Sigmoid colon (tissue), 6 donors: ENCODE measurements at regions not wholly inside any gene's neighbourhood (a gene's known extent, or its start where the extent isn't known, plus 50 kb on each side); places are given as distances from the start of the nearest gene placed in this dataset.

Experiments
- DNase-seq: peaks from one replicate; pipeline ENCODE4 v3.0.0-alpha.2; 2019
- H3K27ac ChIP-seq, 4 donors: fragments of 200-600 bp; sonication (generic); one replicate each; pipeline ENCODE4 v1.5.1; 2016 to 2019; ENCODE audit warnings: mild to moderate bottlenecking in 1 of 4
- H3K27me3 ChIP-seq, 3 donors: fragments of 200-600 bp; sonication (generic); one replicate each; pipeline ENCODE4 v1.5.1; 2019; ENCODE audit warnings: mild to moderate bottlenecking in 1 of 3
- H3K36me3 ChIP-seq, 4 donors: fragments of 200-600 bp; sonication (generic); one replicate each; pipeline ENCODE4 v1.5.1; 2016 to 2019
- H3K4me1 ChIP-seq, 4 donors: fragments of 200-600 bp; sonication (generic); one replicate each; pipeline ENCODE4 v1.5.1; 2017 to 2019
- H3K4me3 ChIP-seq, 4 donors: fragments of 200-600 bp; sonication (generic); one replicate each; pipeline ENCODE4 v1.5.1; 2017 to 2019; ENCODE audit warnings: mild to moderate bottlenecking in 2 of 4, moderate library complexity in 1 of 4
- H3K9me3 ChIP-seq, 4 donors: fragments of 200-600 bp in 3 of 4; sonication (generic) in 3 of 4; one replicate each; pipeline versions ENCODE4 v1.5.1 to v1.6.1; 2013 to 2019
- EP300 ChIP-seq, 4 donors: sonication (generic); formaldehyde crosslinking; IDR thresholded peaks; one replicate each; pipeline ENCODE4 v1.6.1; 2017; ENCODE audit warnings: antibody characterized with exemption in 4 of 4
- POLR2A ChIP-seq, 2 donors: fragments of 450-650 bp; IDR thresholded peaks; one replicate each; pipeline ENCODE4 v1.6.1; 2016; ENCODE audit warnings: antibody characterized with exemption in 2 of 2, mild to moderate bottlenecking in 2 of 2, moderate library complexity in 2 of 2
- POLR2AphosphoS5 ChIP-seq, 4 donors: sonication (generic); formaldehyde crosslinking; IDR thresholded peaks; one replicate each; pipeline ENCODE4 v1.6.1; 2017; ENCODE audit warnings: antibody characterized with exemption in 4 of 4
- WGBS, 2 donors: extraction: QIAGEN DNeasy Blood & Tissue Kit; methylation state at CpG; one replicate each; pipeline ENCODE4 v1.1.7; 2013; 5-methylcytosine and 5-hydroxymethylcytosine counted together
- intact Hi-C: fragments of 100-400 bp; cut with DNase I; formaldehyde crosslinking; loops from one replicate; pipeline ENCODE4 v1.15.1; 2023
- TF ChIP-seq, protein P1 (sequence below), 4 experiments: fragments of 450-650 bp in 3 of 4; fragments of 200-600 bp in 1 of 4; IDR thresholded peaks; one replicate each; pipeline ENCODE4 v1.5.1; 2016 to 2019; ENCODE audit warnings: antibody characterized with exemption in 4 of 4, mild to moderate bottlenecking in 3 of 4, moderate library complexity in 2 of 4
- donor health status: healthy with polysubstance abuse.
- donor health status: healthy.

DNA sequence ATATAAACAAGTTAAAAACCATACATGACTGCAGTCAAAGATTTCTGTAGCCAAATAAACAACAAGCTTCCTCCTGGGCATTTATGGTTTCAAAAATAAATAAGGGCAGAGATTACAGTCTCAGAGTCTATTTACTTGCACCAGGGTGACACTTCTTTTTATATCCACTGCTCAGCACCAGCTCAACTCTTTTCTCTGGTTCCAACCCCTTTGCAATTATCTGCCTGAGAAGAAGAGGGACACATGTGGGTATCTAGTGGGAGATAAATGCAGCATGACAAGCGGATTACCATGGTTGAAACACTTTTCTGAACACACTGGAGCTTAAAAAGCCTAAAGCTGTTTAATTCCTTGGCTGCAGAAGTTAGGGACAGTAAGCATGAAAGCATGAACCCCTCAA, 311.5 kb downstream of the CNTN3 start:
- no peak overlapping the region for H3K27ac ChIP-seq
- no peaks in the 10 kb centered on the region for H3K4me1 ChIP-seq
- TF ChIP-seq POLR2AphosphoS5 (IDR thresholded peaks at IDR 0.05) (no peak), EP300 (IDR thresholded peaks at IDR 0.05) (no peak), POLR2A (IDR thresholded peaks at IDR 0.05) (no peak)
- TF ChIP-seq, protein P1, sequence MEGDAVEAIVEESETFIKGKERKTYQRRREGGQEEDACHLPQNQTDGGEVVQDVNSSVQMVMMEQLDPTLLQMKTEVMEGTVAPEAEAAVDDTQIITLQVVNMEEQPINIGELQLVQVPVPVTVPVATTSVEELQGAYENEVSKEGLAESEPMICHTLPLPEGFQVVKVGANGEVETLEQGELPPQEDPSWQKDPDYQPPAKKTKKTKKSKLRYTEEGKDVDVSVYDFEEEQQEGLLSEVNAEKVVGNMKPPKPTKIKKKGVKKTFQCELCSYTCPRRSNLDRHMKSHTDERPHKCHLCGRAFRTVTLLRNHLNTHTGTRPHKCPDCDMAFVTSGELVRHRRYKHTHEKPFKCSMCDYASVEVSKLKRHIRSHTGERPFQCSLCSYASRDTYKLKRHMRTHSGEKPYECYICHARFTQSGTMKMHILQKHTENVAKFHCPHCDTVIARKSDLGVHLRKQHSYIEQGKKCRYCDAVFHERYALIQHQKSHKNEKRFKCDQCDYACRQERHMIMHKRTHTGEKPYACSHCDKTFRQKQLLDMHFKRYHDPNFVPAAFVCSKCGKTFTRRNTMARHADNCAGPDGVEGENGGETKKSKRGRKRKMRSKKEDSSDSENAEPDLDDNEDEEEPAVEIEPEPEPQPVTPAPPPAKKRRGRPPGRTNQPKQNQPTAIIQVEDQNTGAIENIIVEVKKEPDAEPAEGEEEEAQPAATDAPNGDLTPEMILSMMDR (IDR thresholded peaks at IDR 0.05), result no peak
- H3K4me3 ChIP-seq, result no peak overlapping the region
- no peaks in the 10 kb centered on the region for H3K36me3 ChIP-seq
- WGBS, 2 donors, result 31 to 64% methylated on average over 1 of the region's 1 CpG
- intact Hi-C loops, result no loop called here
- no peak for DNase-seq
- no peaks in the 10 kb centered on the region for H3K9me3 ChIP-seq
- no peaks in the 10 kb centered on the region for H3K27me3 ChIP-seq

DNA sequence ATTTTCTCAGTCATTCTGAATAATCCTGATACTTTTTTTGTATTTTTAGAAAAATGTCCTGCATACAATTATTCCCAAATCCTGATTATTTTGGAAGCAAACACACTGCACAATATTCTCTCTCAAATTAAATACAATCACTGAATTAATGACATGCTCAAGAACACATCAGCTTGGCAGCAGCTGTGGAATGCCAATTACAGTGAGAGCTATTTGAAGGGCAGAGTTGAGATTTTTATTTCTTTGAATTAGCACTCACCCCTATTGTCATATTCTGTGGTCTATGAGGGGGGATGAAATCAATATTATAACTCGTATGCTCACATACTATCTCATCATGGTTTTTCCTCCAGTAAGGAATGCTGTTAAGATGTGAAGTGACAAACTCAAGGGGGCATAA, 312.2 kb downstream of the CNTN3 start:
- H3K36me3 ChIP-seq, result no peaks in the 10 kb centered on the region
- intact Hi-C loops, result no loop called here
- no peaks in the 10 kb centered on the region for H3K9me3 ChIP-seq
- TF ChIP-seq EP300 (IDR thresholded peaks at IDR 0.05) (no peak), POLR2A (IDR thresholded peaks at IDR 0.05) (no peak), POLR2AphosphoS5 (IDR thresholded peaks at IDR 0.05) (no peak)
- TF ChIP-seq, protein P1 (IDR thresholded peaks at IDR 0.05), result no peak
- H3K4me1 ChIP-seq, result no peaks in the 10 kb centered on the region
- no peak overlapping the region for H3K4me3 ChIP-seq
- DNase-seq, result no peak
- 25 to 66% methylated on average over 1 of the region's 1 CpG for WGBS, 2 donors
- H3K27me3 ChIP-seq, result no peaks in the 10 kb centered on the region
- no peak overlapping the region for H3K27ac ChIP-seq

DNA sequence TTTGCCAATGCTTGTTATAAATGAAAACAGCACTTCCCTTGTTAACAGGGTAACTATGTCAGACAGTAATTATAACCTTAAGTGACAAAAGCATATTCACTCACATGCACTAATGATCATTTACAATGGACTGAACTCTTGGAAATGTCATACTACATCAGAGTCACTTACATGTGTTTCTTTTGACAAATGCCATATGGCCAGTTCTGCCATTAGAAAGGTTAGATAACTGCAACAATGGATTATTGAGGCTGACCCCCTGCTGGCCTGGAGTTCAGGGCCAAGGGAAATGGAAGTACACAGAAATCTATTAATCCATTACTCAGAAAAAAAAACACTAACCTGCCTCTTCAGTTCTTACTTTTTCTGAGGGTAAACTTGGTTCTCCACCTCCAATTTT, 313.4 kb downstream of the CNTN3 start:
- intact Hi-C loops, result no loop called here
- no peaks in the 10 kb centered on the region for H3K36me3 ChIP-seq
- no peak for DNase-seq
- H3K27ac ChIP-seq, result no peak overlapping the region
- no peaks in the 10 kb centered on the region for H3K4me1 ChIP-seq
- no peak overlapping the region for H3K4me3 ChIP-seq
- TF ChIP-seq EP300 (IDR thresholded peaks at IDR 0.05), result no peak
- TF ChIP-seq POLR2A (IDR thresholded peaks at IDR 0.05), result no peak
- TF ChIP-seq POLR2AphosphoS5 (IDR thresholded peaks at IDR 0.05), result no peak
- TF ChIP-seq, protein P1 (IDR thresholded peaks at IDR 0.05), result no peak
- H3K9me3 ChIP-seq, result no peaks in the 10 kb centered on the region
- H3K27me3 ChIP-seq, result no peaks in the 10 kb centered on the region

DNA sequence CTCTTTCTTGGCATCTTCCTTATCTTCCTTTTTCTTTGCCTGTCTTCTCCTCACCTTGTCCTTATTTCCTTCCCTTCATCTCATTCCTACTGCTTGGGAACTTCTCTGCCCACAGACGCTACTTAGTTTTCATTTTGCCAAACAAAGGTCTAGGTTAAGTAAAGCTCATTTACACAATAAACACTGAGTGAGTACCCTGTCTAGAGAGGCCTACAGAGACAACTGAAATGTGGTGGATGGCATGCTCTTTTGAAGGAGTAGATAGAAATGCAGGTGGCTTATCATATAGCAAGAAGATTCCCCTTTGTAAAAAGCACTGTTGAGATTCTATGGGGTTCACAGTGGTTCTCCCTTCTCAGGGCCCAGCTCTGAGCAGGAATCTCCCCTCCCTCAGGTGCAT, 319.0 kb downstream of the CNTN3 start:
- intact Hi-C loops, result no loop called here
- 89 to 93% methylated on average over 1 of the region's 1 CpG for WGBS, 2 donors
- TF ChIP-seq POLR2A (IDR thresholded peaks at IDR 0.05) (no peak), POLR2AphosphoS5 (IDR thresholded peaks at IDR 0.05) (no peak), EP300 (IDR thresholded peaks at IDR 0.05) (no peak)
- TF ChIP-seq, protein P1 (IDR thresholded peaks at IDR 0.05), result no peak
- DNase-seq, result no peak
- no peak overlapping the region for H3K27ac ChIP-seq
- H3K4me3 ChIP-seq, result no peak overlapping the region
- no peaks in the 10 kb centered on the region for H3K9me3 ChIP-seq
- no peaks in the 10 kb centered on the region for H3K36me3 ChIP-seq
- no peaks in the 10 kb centered on the region for H3K4me1 ChIP-seq
- no peaks in the 10 kb centered on the region for H3K27me3 ChIP-seq

DNA sequence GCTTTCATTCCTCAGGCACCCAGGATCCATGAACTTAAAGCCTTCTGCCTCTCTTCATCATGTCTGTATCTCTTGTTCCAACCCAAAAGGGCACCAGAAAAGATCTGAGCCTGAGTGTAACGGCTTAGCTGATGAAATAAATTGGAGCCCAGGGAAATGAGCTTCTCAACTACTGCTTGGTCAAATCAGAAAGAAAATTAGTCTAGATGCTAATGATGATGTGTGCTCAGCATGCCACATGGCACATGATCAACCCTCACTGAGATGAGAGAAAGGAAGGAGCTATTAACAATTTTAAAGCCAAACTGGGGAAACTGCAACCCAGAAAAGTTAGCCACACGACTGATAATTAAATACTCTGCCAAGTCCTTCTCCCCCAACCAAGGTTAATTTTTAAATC, 325.7 kb downstream of the CNTN3 start:
- intact Hi-C loops, result no loop called here
- Histone ChIP-seq H3K4me1 (no peaks in the 10 kb centered on the region), H3K4me3 (no peak overlapping the region), H3K36me3 (no peaks in the 10 kb centered on the region), H3K27me3 (no peaks in the 10 kb centered on the region), H3K27ac (no peak overlapping the region), H3K9me3 (no peaks in the 10 kb centered on the region)
- TF ChIP-seq, protein P1 (IDR thresholded peaks at IDR 0.05), result no peak
- TF ChIP-seq POLR2AphosphoS5 (IDR thresholded peaks at IDR 0.05) (no peak), EP300 (IDR thresholded peaks at IDR 0.05) (no peak), POLR2A (IDR thresholded peaks at IDR 0.05) (no peak)
- DNase-seq, result no peak
- WGBS, 2 donors, result 76 to 84% methylated on average over 2 of the region's 2 CpGs
